ENCODE measurements at regions not wholly inside any gene's neighbourhood (a gene's known extent, or its start where the extent isn't known, plus 50 kb on each side); places are given as distances from the start of the nearest gene placed in this dataset.

DNA sequence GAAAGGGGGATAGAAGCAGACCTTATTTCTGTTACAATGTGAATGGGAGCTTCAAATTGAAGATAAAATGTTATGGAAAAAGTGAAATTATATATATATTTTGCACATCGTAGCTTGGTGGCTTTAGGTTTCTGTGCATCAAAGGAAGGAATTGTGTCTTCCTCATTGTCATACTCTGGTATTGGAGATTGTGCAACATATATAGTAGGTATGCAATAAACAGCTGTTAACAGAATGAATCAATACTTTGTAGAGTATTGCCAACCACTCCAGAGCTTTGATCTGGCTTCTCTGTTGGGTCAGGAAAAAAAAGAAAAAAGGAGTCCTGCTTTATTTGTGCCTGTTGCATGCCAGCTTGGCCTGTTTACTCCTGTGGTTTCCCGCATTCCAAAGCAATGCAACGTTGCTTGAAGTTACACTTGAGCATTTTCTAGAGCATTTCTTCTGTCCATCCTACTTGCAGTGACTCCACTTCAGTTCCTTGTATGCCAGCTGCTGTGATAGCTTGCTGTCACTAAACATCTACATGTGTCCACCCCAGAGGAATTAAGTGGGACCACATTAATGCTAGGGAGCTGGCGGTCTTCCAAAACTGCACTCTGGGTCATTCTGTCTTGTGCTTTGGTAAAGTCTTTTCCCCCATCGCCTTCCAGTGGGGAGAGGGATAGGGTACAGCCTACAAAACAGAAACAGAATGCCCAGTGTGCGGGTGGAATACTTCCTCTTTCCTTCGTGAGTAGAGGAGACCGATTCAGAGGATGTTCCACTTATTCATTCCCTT, 62.0 kb upstream of the MEF2C start:
- Mint-ChIP-seq H3K36me3 (ENCODE audit: low read depth) (no peaks in the 10 kb centered on the region), H3K9me3 (no peaks in the 10 kb centered on the region), H3K27ac (no peak overlapping the region), H3K4me3 (no peak overlapping the region), H3K4me1 (ENCODE audit: low read depth) (peaks cover 22% of the 10 kb centered on the region), H3K27me3 (no peaks in the 10 kb centered on the region)
- intact Hi-C loops (cut with micrococcal nuclease), result no loop called here

DNA sequence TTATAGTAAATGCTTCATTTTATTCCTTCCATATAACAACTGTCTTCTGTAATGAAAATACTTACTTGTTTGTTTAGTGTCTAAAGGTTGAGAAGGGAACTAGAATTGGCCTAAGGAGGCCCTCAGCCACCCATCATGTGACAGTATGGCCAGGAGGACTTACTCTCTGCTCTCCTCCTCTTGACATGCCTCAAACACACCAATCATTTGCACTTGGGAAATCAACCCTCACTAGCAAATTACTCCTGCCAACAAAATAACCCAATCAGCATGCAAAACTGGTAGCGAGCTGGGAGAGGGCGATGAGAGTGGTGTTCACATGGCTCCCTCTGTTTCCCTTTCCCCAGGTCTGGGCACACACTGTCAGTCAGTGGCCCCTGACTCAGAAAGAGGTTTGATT, 58.6 kb upstream of the MEF2C start:
- intact Hi-C loops (cut with micrococcal nuclease), result no loop called here
- Mint-ChIP-seq H3K9me3 (no peaks in the 10 kb centered on the region), H3K27ac (no peak overlapping the region), H3K4me3 (no peak overlapping the region), H3K36me3 (ENCODE audit: low read depth) (no peaks in the 10 kb centered on the region), H3K4me1 (ENCODE audit: low read depth) (peaks cover 28% of the 10 kb centered on the region), H3K27me3 (no peaks in the 10 kb centered on the region)

DNA sequence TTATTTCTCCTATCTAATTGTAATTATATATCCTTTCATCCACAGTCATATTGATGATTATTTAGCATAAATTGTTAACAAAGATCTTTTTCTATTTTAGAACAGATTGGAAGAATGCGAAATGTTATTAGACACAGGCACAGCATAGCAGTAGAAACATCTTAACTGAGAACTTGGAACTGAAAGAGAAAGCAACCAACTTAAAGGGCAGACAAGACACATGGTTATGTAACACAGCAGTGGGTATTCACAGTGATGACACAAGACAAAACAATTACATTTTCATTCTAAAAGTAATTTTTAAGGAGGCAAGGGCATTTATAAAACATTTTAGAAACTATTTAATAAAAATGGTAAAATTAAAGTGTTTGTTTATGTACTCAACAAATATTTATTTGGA, 57.7 kb upstream of the MEF2C start:
- no peaks in the 10 kb centered on the region for H3K36me3 Mint-ChIP-seq (ENCODE audit: low read depth)
- no peak overlapping the region for H3K27ac Mint-ChIP-seq
- H3K9me3 Mint-ChIP-seq, result no peaks in the 10 kb centered on the region
- H3K4me3 Mint-ChIP-seq, result no peak overlapping the region
- intact Hi-C loops (cut with micrococcal nuclease), result no loop called here
- no peaks in the 10 kb centered on the region for H3K27me3 Mint-ChIP-seq
- H3K4me1 Mint-ChIP-seq (ENCODE audit: low read depth), result peaks cover 25% of the 10 kb centered on the region

GRCh38 chr5:88939300-88939699, 56.3 kb upstream of the MEF2C start:
- H3K36me3 Mint-ChIP-seq (ENCODE audit: low read depth), result no peaks in the 10 kb centered on the region
- no peak overlapping the region for H3K4me3 Mint-ChIP-seq
- peaks cover 14% of the 10 kb centered on the region for H3K4me1 Mint-ChIP-seq (ENCODE audit: low read depth)
- H3K27ac Mint-ChIP-seq, result no peak overlapping the region
- no peaks in the 10 kb centered on the region for H3K27me3 Mint-ChIP-seq
- intact Hi-C loops (cut with micrococcal nuclease), result no loop called here
- no peaks in the 10 kb centered on the region for H3K9me3 Mint-ChIP-seq

GRCh38 chr5:88938488-88938887, 55.5 kb upstream of the MEF2C start:
- H3K9me3 Mint-ChIP-seq, result no peaks in the 10 kb centered on the region
- H3K27me3 Mint-ChIP-seq, result no peaks in the 10 kb centered on the region
- no peak overlapping the region for H3K27ac Mint-ChIP-seq
- intact Hi-C loops (cut with micrococcal nuclease), result no loop called here
- no peak overlapping the region for H3K4me3 Mint-ChIP-seq
- H3K4me1 Mint-ChIP-seq (ENCODE audit: low read depth), result peaks cover 11% of the 10 kb centered on the region
- H3K36me3 Mint-ChIP-seq (ENCODE audit: low read depth), result no peaks in the 10 kb centered on the region

DNA sequence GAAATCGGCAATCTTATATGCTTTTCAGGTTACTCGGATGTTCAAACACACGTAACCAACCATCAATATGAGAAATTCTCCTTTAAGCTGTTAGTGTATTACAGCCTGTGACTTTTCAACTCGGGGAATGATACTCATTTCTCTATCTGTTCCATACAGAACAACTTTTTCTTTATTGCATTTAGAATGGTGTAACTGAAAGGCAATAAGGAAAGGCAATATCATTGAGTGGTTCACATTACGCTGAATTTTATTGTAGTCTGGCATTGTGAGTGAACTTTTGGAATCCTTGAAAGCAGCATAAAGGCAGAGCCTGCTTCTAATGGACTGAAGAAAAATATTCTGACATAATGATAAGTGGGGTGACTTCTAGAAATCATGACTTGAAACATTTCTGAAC, 54.4 kb upstream of the MEF2C start:
- no peaks in the 10 kb centered on the region for H3K9me3 Mint-ChIP-seq
- H3K4me1 Mint-ChIP-seq (ENCODE audit: low read depth), result peaks cover 11% of the 10 kb centered on the region
- H3K27ac Mint-ChIP-seq, result no peak overlapping the region
- H3K27me3 Mint-ChIP-seq, result no peaks in the 10 kb centered on the region
- no peaks in the 10 kb centered on the region for H3K36me3 Mint-ChIP-seq (ENCODE audit: low read depth)
- intact Hi-C loops (cut with micrococcal nuclease), result no loop called here
- H3K4me3 Mint-ChIP-seq, result no peak overlapping the region

DNA sequence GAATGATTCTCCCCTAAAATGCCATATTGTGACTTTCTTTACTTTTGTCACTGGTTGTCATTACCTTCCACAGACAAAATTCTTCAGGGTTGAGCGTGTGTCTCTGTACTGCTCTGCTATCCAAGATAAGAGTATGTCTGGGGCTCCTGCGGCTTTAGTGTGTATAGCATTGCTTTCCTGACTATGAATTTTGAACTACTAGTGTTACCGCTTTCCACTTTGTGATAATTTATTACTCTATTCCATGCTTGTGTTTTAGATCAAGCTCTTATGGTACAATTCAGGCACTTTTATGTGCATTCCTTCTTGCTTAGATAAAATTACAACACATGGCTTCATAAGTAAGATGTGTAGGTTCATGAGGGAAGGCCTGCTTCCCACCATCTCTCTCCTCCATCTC, 51.5 kb upstream of the MEF2C start:
- Mint-ChIP-seq H3K4me1 (ENCODE audit: low read depth) (peaks cover 5% of the 10 kb centered on the region), H3K36me3 (ENCODE audit: low read depth) (no peaks in the 10 kb centered on the region), H3K4me3 (no peak overlapping the region), H3K9me3 (no peaks in the 10 kb centered on the region), H3K27ac (no peak overlapping the region), H3K27me3 (no peaks in the 10 kb centered on the region)
- intact Hi-C loops (cut with micrococcal nuclease), result no loop called here
